Parathyroid adenoma (tissue), 2 donors: ENCODE measurements at regions not wholly inside any gene's neighbourhood (a gene's known extent, or its start where the extent isn't known, plus 50 kb on each side); places are given as distances from the start of the nearest gene placed in this dataset.

Experiments used
- H2AFZ ChIP-seq: fragments of 300-600 bp; sonication (generic); one replicate; pipeline ENCODE4 v1.7.0; 2017; ENCODE audit warnings: antibody characterized with exemption, mild to moderate bottlenecking
- H3K27ac ChIP-seq: fragments of 300-600 bp; sonication (generic); one replicate; pipeline ENCODE4 v1.7.0; 2017
- H3K27me3 ChIP-seq: fragments of 300-600 bp; sonication (generic); one replicate; pipeline ENCODE4 v1.7.0; 2017; ENCODE audit warnings: low read length; ENCODE audit not compliant: control insufficient read depth, insufficient read depth
- H3K36me3 ChIP-seq: fragments of 300-600 bp; sonication (generic); one replicate; pipeline ENCODE4 v1.7.0; 2017; ENCODE audit warnings: low read length; ENCODE audit not compliant: control insufficient read depth, insufficient read depth
- H3K4me1 ChIP-seq: fragments of 300-600 bp; sonication (generic); one replicate; pipeline ENCODE4 v1.7.0; 2017; ENCODE audit warnings: control low read depth
- H3K4me2 ChIP-seq: fragments of 300-600 bp; sonication (generic); one replicate; pipeline ENCODE4 v1.7.0; 2017; ENCODE audit warnings: low read length
- H3K4me3 ChIP-seq: fragments of 300-600 bp; sonication (generic); one replicate; pipeline ENCODE4 v1.7.0; 2017; ENCODE audit warnings: low read depth, low read length
- H3K79me2 ChIP-seq: fragments of 300-600 bp; sonication (generic); one replicate; pipeline ENCODE4 v1.7.0; 2017; ENCODE audit warnings: control low read depth
- H3K9ac ChIP-seq: fragments of 300-600 bp; sonication (generic); one replicate; pipeline ENCODE4 v1.7.0; 2017; ENCODE audit warnings: mild to moderate bottlenecking
- H3K9me3 ChIP-seq: fragments of 300-600 bp; sonication (generic); one replicate; pipeline ENCODE4 v1.7.0; 2017; ENCODE audit warnings: low read length; ENCODE audit not compliant: control insufficient read depth
- TF ChIP-seq, protein P1 (sequence below): fragments of 300-600 bp; sonication (generic); IDR thresholded peaks from one replicate; pipeline ENCODE4 v1.7.0; 2017; ENCODE audit warnings: antibody characterized with exemption, mild to moderate bottlenecking
- donor health status: primary hyperparathyroidism.

DNA sequence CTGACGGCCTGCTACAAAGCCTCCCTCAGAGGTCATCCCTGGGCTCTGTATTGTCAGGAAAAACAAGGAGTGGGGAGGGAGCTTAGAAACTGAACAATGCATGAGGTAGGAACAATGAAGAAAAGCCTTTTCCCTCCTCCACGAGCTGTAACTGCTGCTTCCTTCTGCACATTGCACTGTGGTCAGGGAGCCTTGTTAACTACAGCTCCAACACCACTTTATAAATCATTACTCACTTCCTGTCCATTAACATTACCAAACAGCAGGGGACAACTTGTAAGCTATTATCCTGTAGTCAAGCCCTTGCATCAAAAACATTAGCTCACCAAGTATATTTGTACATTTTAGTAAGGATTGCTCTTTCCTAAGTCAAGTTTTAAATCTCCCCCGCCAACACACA, 336.0 kb upstream of the NR5A2 start:
- Histone ChIP-seq H3K4me3 (no peak overlapping the region), H3K9me3 (no peaks in the 10 kb centered on the region), H3K79me2 (no peaks in the 10 kb centered on the region), H3K27ac (no peak overlapping the region), H3K36me3 (no peaks in the 10 kb centered on the region), H2AFZ (no peak overlapping the region), H3K4me2 (no peak overlapping the region), H3K27me3 (no peaks in the 10 kb centered on the region), H3K9ac (no peak overlapping the region), H3K4me1 (no peaks in the 10 kb centered on the region)
- TF ChIP-seq, protein P1, sequence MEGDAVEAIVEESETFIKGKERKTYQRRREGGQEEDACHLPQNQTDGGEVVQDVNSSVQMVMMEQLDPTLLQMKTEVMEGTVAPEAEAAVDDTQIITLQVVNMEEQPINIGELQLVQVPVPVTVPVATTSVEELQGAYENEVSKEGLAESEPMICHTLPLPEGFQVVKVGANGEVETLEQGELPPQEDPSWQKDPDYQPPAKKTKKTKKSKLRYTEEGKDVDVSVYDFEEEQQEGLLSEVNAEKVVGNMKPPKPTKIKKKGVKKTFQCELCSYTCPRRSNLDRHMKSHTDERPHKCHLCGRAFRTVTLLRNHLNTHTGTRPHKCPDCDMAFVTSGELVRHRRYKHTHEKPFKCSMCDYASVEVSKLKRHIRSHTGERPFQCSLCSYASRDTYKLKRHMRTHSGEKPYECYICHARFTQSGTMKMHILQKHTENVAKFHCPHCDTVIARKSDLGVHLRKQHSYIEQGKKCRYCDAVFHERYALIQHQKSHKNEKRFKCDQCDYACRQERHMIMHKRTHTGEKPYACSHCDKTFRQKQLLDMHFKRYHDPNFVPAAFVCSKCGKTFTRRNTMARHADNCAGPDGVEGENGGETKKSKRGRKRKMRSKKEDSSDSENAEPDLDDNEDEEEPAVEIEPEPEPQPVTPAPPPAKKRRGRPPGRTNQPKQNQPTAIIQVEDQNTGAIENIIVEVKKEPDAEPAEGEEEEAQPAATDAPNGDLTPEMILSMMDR, result no peak

DNA sequence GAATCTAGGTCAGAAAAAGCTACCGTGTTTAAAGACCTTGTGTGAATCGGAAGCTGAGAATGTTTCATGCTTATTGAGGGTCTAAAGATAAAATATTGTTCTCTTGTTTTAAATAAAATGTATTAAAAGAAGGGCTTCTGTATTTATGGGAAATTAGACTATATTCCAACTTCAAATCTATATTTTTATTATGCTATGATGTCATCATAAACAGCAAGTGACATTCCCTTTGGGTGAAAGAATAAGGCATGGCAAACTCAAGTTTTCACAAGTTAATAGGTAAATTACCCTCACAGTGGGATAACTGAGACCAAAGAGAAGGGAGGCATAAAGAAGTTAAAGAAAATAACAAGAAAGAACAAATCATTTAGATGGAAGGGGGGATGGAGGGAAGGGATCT, 333.8 kb upstream of the NR5A2 start:
- H3K27me3 ChIP-seq, result no peaks in the 10 kb centered on the region
- H3K4me2 ChIP-seq, result no peak overlapping the region
- TF ChIP-seq, protein P1, result no peak

DNA sequence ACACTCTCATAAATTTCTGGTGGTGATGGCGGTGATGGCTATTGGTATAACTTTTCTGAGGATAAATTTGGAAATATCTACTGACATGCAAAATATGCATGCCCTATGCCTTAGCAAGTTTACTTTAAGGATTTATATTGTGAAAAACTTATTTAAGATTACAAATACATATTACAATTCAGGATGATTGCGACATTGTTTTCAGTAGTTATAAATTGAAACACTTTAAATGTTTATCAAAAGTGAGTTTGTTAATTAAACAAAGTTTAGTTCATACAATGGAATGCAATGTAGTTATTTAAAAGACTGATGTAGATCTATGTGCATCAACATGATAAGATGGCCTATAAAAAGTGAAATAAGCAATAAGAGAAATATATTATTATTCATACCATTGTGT, 331.3 kb upstream of the NR5A2 start:
- TF ChIP-seq, protein P1, result no peak
- no peak overlapping the region for H2AFZ ChIP-seq

More for the DNA sequence above, 333.8 kb upstream of the NR5A2 start:
- Histone ChIP-seq H2AFZ (no peak overlapping the region), H3K4me1 (no peaks in the 10 kb centered on the region), H3K9ac (no peak overlapping the region), H3K4me3 (no peak overlapping the region), H3K36me3 (no peaks in the 10 kb centered on the region), H3K9me3 (no peaks in the 10 kb centered on the region), H3K79me2 (no peaks in the 10 kb centered on the region), H3K27ac (no peak overlapping the region)

DNA sequence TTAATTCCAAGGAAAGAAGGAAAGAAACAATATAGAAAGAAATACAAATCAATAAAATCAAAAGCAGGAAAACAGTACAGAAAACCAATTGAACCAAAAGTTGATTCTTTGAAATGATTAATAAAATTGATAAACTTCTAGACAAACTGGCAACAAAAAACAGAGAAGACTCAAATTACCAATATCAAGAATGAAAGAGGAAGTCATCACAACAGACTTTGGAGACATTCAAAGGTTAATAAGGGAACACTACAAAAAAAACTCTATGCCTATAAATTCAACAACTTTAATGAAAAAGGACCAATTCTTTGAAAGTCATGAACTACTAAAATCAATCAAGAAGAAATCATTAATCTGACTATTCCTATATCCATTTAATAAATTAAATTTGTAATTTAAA, 329.3 kb upstream of the NR5A2 start:
- TF ChIP-seq, protein P1, result no peak
- Histone ChIP-seq H3K9me3 (no peaks in the 10 kb centered on the region), H3K79me2 (no peaks in the 10 kb centered on the region), H3K27ac (no peak overlapping the region), H3K4me1 (no peaks in the 10 kb centered on the region), H3K4me2 (no peak overlapping the region), H3K9ac (no peak overlapping the region), H3K36me3 (no peaks in the 10 kb centered on the region), H3K4me3 (no peak overlapping the region), H2AFZ (no peak overlapping the region), H3K27me3 (no peaks in the 10 kb centered on the region)

More for the DNA sequence above, 331.3 kb upstream of the NR5A2 start:
- H3K27ac ChIP-seq, result no peak overlapping the region
- no peaks in the 10 kb centered on the region for H3K79me2 ChIP-seq
- no peaks in the 10 kb centered on the region for H3K36me3 ChIP-seq
- H3K4me3 ChIP-seq, result no peak overlapping the region
- no peak overlapping the region for H3K9ac ChIP-seq
- no peaks in the 10 kb centered on the region for H3K9me3 ChIP-seq
- no peaks in the 10 kb centered on the region for H3K4me1 ChIP-seq
- H3K27me3 ChIP-seq, result no peaks in the 10 kb centered on the region
- H3K4me2 ChIP-seq, result no peak overlapping the region

DNA sequence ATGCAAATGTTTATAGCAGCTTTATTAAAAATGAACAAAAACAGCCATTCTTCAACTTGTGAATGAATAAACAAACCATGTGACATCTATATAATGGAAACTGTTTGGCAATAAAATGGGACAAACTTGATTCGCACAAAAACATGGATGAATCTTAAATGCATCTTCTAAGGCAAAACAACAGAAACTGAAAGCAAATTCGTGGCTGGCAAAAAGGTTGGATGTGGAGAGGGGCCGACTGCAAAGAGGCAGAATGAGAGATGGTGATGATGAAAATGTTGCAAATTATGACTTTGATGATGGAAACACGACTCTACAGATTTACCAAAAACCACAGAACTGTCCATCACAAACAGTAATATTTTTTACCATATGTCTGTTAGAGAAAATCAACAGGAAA, 327.0 kb upstream of the NR5A2 start:
- TF ChIP-seq, protein P1, result no peak
- Histone ChIP-seq H3K9me3 (no peaks in the 10 kb centered on the region), H3K4me3 (no peak overlapping the region), H2AFZ (no peak overlapping the region), H3K4me1 (no peaks in the 10 kb centered on the region), H3K4me2 (no peak overlapping the region), H3K27me3 (no peaks in the 10 kb centered on the region), H3K27ac (no peak overlapping the region), H3K36me3 (no peaks in the 10 kb centered on the region), H3K9ac (no peak overlapping the region), H3K79me2 (no peaks in the 10 kb centered on the region)
